Natural killer cell treated with Interleukin-12 subunit alpha and Interleukin-12 subunit beta and Interleukin-15 and Interleukin-18, amount 100 ng/mL, for 72 hours (primary cell): ENCODE measurements at regions not wholly inside any gene's neighbourhood (a gene's known extent, or its start where the extent isn't known, plus 50 kb on each side); places are given as distances from the start of the nearest gene placed in this dataset.

Source experiments
- ATAC-seq, 2 donors: fragments of 150-1000 bp; cut with Tn5 transposase in 1 of 2; sonication (Bioruptor Pico), chemical (Tn5 transposase) in 1 of 2; 2 replicates each; pipeline ENCODE4 v1.10.0; 2021
- DNase-seq: peaks from one replicate; pipeline ENCODE4 v3.0.0; 2022; ENCODE audit warnings: low spot score
- H3K27ac Mint-ChIP-seq, 2 donors: 1 replicate in 1 of 2; 2 replicates in 1 of 2; pipeline ENCODE4 v1.8.0; 2022; ENCODE audit warnings: mixed read lengths in 2 of 2, mild to moderate bottlenecking in 1 of 2, moderate library complexity in 1 of 2
- H3K27me3 Mint-ChIP-seq, 2 donors: 1 replicate in 1 of 2; 2 replicates in 1 of 2; pipeline ENCODE4 v1.8.0; 2022; ENCODE audit warnings: mixed read lengths in 2 of 2
- H3K36me3 Mint-ChIP-seq: one replicate; pipeline ENCODE4 v1.8.0; 2022; ENCODE audit warnings: mixed read lengths
- H3K4me1 Mint-ChIP-seq, 2 donors: 1 replicate in 1 of 2; 2 replicates in 1 of 2; pipeline ENCODE4 v1.8.0; 2022; ENCODE audit warnings: low read depth in 2 of 2, mixed read lengths in 2 of 2, mild to moderate bottlenecking in 1 of 2
- H3K4me3 Mint-ChIP-seq: one replicate; pipeline ENCODE4 v1.8.0; 2022; ENCODE audit warnings: mixed read lengths
- H3K9me3 Mint-ChIP-seq: 2 replicates; pipeline ENCODE4 v1.8.0; 2022; ENCODE audit warnings: mixed read lengths

GRCh38 chr14:95375539-95376109 lies 55.9 kb upstream of the CLMN start:
- peak in 1 of 2 donors; percentile 24 for ATAC-seq
- H3K27ac Mint-ChIP-seq, result no peak overlapping the region
- no peaks in the 10 kb centered on the region for H3K4me1 Mint-ChIP-seq

GRCh38 chr14:95374239-95374997 lies 54.7 kb upstream of the CLMN start:
- H3K4me1 Mint-ChIP-seq, result no peaks in the 10 kb centered on the region
- no peak overlapping the region for H3K27ac Mint-ChIP-seq
- H3K9me3 Mint-ChIP-seq, result no peaks in the 10 kb centered on the region
- no peak for DNase-seq
- no peak overlapping the region for H3K4me3 Mint-ChIP-seq
- no peak for ATAC-seq
- peaks cover 14 to 18% of the 10 kb centered on the region in 2 donors for H3K27me3 Mint-ChIP-seq
- H3K36me3 Mint-ChIP-seq, result peaks cover 1% of the 10 kb centered on the region

More at GRCh38 chr14:95375539-95376109, 55.9 kb upstream of the CLMN start:
- H3K4me3 Mint-ChIP-seq, result no peak overlapping the region
- no peak for DNase-seq
- peaks cover 3% of the 10 kb centered on the region for H3K9me3 Mint-ChIP-seq
- H3K27me3 Mint-ChIP-seq, result peaks cover 18 to 20% of the 10 kb centered on the region in 2 donors
- peaks cover 13% of the 10 kb centered on the region for H3K36me3 Mint-ChIP-seq

- ATAC-seq (no peak), DNase-seq (no peak)
- Mint-ChIP-seq H3K27me3 (peaks cover 12 to 24% of the 10 kb centered on the region in 2 donors), H3K4me3 (no peak overlapping the region), H3K36me3 (no peaks in the 10 kb centered on the region), H3K4me1 (no peaks in the 10 kb centered on the region), H3K27ac (no peak overlapping the region), H3K9me3 (no peaks in the 10 kb centered on the region)
Measured at GRCh38 chr14:95370076-95370475, 50.4 kb upstream of the CLMN start.
